CD8-positive, alpha-beta memory T cell (primary cell): ENCODE measurements at regions not wholly inside any gene's neighbourhood (a gene's known extent, or its start where the extent isn't known, plus 50 kb on each side); places are given as distances from the start of the nearest gene placed in this dataset.

ENCODE experiments used
- CTCF ChIA-PET: fragments of 350-600 bp; sonication (Branson Sonifier 250); formaldehyde crosslinking; loops from one replicate; lab custom pipeline; 2021; ENCODE audit warnings: antibody characterized with exemption; lab: Charles Lee
- POLR2A ChIA-PET: fragments of 350-600 bp; sonication (Branson Sonifier 250); formaldehyde crosslinking; loops from one replicate; lab custom pipeline; 2021; ENCODE audit warnings: antibody characterized with exemption; lab: Charles Lee
- DNase-seq, 5 donors: peaks; one replicate each; pipeline versions ENCODE4 v3.0.0 to v3.0.0-alpha.2; 2020 to 2022; ENCODE audit warnings: mixed read lengths in 1 of 5
- H3K27ac ChIP-seq: one replicate; pipeline ENCODE4 v1.7.0; 2013; ENCODE audit warnings: low read depth, mild to moderate bottlenecking, low read length, moderate library complexity
- H3K27me3 ChIP-seq: 2 replicates; pipeline ENCODE4 v1.7.0; 2013; ENCODE audit warnings: low read length, mild to moderate bottlenecking; ENCODE audit not compliant: insufficient read depth, poor library complexity, severe bottlenecking
- H3K36me3 ChIP-seq: 2 replicates; pipeline ENCODE4 v1.7.0; 2013; ENCODE audit warnings: mild to moderate bottlenecking, low read length, moderate library complexity; ENCODE audit not compliant: insufficient read depth
- H3K4me1 ChIP-seq: 2 replicates; pipeline ENCODE4 v1.7.0; 2013; ENCODE audit warnings: mild to moderate bottlenecking, low read length, moderate library complexity; ENCODE audit not compliant: insufficient read depth
- H3K4me3 ChIP-seq: 2 replicates; pipeline ENCODE4 v1.7.0; 2013; ENCODE audit warnings: mild to moderate bottlenecking, low read length
- H3K9me3 ChIP-seq: 2 replicates; pipeline ENCODE4 v1.7.0; 2013; ENCODE audit warnings: mild to moderate bottlenecking, low read length
- H3K27ac Mint-ChIP-seq, 8 donors: one replicate each; pipeline ENCODE4 v1.8.0; 2020 to 2021; ENCODE audit warnings: mixed read lengths in 8 of 8, mild to moderate bottlenecking in 6 of 8, inconsistent platforms in 3 of 8, moderate library complexity in 3 of 8
- H3K27me3 Mint-ChIP-seq, 2 donors: one replicate each; pipeline ENCODE4 v1.8.0; 2020 to 2021; ENCODE audit warnings: mixed read lengths in 2 of 2, mild to moderate bottlenecking in 1 of 2, moderate library complexity in 1 of 2
- H3K36me3 Mint-ChIP-seq, 3 donors: one replicate each; pipeline ENCODE4 v1.8.0; 2020 to 2021; ENCODE audit warnings: mixed read lengths in 3 of 3, inconsistent platforms in 1 of 3, mild to moderate bottlenecking in 1 of 3
- H3K4me1 Mint-ChIP-seq, 3 donors: one replicate each; pipeline ENCODE4 v1.8.0; 2020 to 2021; ENCODE audit warnings: mixed read lengths in 3 of 3, inconsistent platforms in 1 of 3, mild to moderate bottlenecking in 1 of 3
- H3K4me3 Mint-ChIP-seq, 7 donors: one replicate each; pipeline ENCODE4 v1.8.0; 2020 to 2021; ENCODE audit warnings: mixed read lengths in 7 of 7, mild to moderate bottlenecking in 6 of 7, moderate library complexity in 4 of 7, inconsistent platforms in 2 of 7
- H3K9me3 Mint-ChIP-seq, 5 donors: one replicate each; pipeline ENCODE4 v1.8.0; 2020 to 2022; ENCODE audit warnings: mixed read lengths in 5 of 5, mild to moderate bottlenecking in 3 of 5, moderate library complexity in 2 of 5, inconsistent platforms in 1 of 5

- peaks cover 0 to 12% (median 3%) of the 10 kb centered on the region in 5 donors for H3K9me3 Mint-ChIP-seq
- no peaks in the 10 kb centered on the region for H3K4me1 Mint-ChIP-seq
- H3K27me3 ChIP-seq: no peaks in the 10 kb centered on the region
- no peaks in the 10 kb centered on the region for H3K36me3 Mint-ChIP-seq
- H3K27ac ChIP-seq: no peak overlapping the region
- no peak overlapping the region for H3K4me3 Mint-ChIP-seq
- POLR2A ChIA-PET: no interaction called here
- no peaks in the 10 kb centered on the region for H3K4me1 ChIP-seq
- H3K27ac Mint-ChIP-seq: no peak overlapping the region
- CTCF ChIA-PET: no interaction called here
- no peaks in the 10 kb centered on the region for H3K27me3 Mint-ChIP-seq
- no peaks in the 10 kb centered on the region for H3K9me3 ChIP-seq
- DNase-seq: no peak
- no peak overlapping the region for H3K4me3 ChIP-seq
- no peaks in the 10 kb centered on the region for H3K36me3 ChIP-seq
These were observed 2200.5 kb downstream of the MAT2B start for GRCh38 chr5:165705960-165706359.

- no peaks in the 10 kb centered on the region for H3K4me1 ChIP-seq
- H3K27ac ChIP-seq: no peak overlapping the region
- no peak overlapping the region for H3K4me3 ChIP-seq
- peaks cover 5 to 19% (median 10%) of the 10 kb centered on the region in 5 donors for H3K9me3 Mint-ChIP-seq
- no peaks in the 10 kb centered on the region for H3K27me3 ChIP-seq
- ChIA-PET CTCF (no interaction called here), POLR2A (no interaction called here)
- no peaks in the 10 kb centered on the region for H3K36me3 Mint-ChIP-seq
- H3K4me3 Mint-ChIP-seq: no peak overlapping the region
- no peaks in the 10 kb centered on the region for H3K36me3 ChIP-seq
- H3K27me3 Mint-ChIP-seq: no peaks in the 10 kb centered on the region
- no peaks in the 10 kb centered on the region for H3K9me3 ChIP-seq
- no peak overlapping the region for H3K27ac Mint-ChIP-seq
- DNase-seq: no peak
- H3K4me1 Mint-ChIP-seq: no peaks in the 10 kb centered on the region
These were observed 2206.6 kb downstream of the MAT2B start for GRCh38 chr5:165712011-165712410.

- no peak overlapping the region for H3K27ac ChIP-seq
- Mint-ChIP-seq H3K27me3 (no peaks in the 10 kb centered on the region), H3K27ac (no peak overlapping the region), H3K9me3 (peaks cover 14 to 24% (median 17%) of the 10 kb centered on the region in 5 donors), H3K36me3 (peaks cover 0 to 1% (median 0%) of the 10 kb centered on the region in 3 donors), H3K4me1 (no peaks in the 10 kb centered on the region), H3K4me3 (no peak overlapping the region)
- H3K4me1 ChIP-seq: no peaks in the 10 kb centered on the region
- no peaks in the 10 kb centered on the region for H3K9me3 ChIP-seq
- ChIA-PET CTCF (no interaction called here), POLR2A (no interaction called here)
- no peaks in the 10 kb centered on the region for H3K36me3 ChIP-seq
- no peak overlapping the region for H3K4me3 ChIP-seq
- DNase-seq: no peak
- no peaks in the 10 kb centered on the region for H3K27me3 ChIP-seq
These were observed 2209.2 kb downstream of the MAT2B start for GRCh38 chr5:165714598-165714997.

- no peak for DNase-seq
- no peak overlapping the region for H3K4me3 Mint-ChIP-seq
- H3K36me3 Mint-ChIP-seq: peaks cover 0 to 1% (median 0%) of the 10 kb centered on the region in 3 donors
- H3K27me3 ChIP-seq: no peaks in the 10 kb centered on the region
- no peaks in the 10 kb centered on the region for H3K4me1 Mint-ChIP-seq
- H3K27ac Mint-ChIP-seq: no peak overlapping the region
- H3K9me3 Mint-ChIP-seq: peaks cover 10 to 33% (median 15%) of the 10 kb centered on the region in 5 donors
- H3K27ac ChIP-seq: no peak overlapping the region
- H3K4me1 ChIP-seq: no peaks in the 10 kb centered on the region
- no peaks in the 10 kb centered on the region for H3K27me3 Mint-ChIP-seq
- ChIA-PET CTCF (no interaction called here), POLR2A (no interaction called here)
- no peaks in the 10 kb centered on the region for H3K36me3 ChIP-seq
- no peaks in the 10 kb centered on the region for H3K9me3 ChIP-seq
- H3K4me3 ChIP-seq: no peak overlapping the region
These were observed 2215.5 kb downstream of the MAT2B start for GRCh38 chr5:165720901-165721300.

- POLR2A ChIA-PET: no interaction called here
- Mint-ChIP-seq H3K36me3 (peaks cover 0 to 1% (median 0%) of the 10 kb centered on the region in 3 donors), H3K27ac (no peak overlapping the region), H3K9me3 (peaks cover 10 to 24% (median 17%) of the 10 kb centered on the region in 5 donors), H3K4me3 (no peak overlapping the region), H3K4me1 (no peaks in the 10 kb centered on the region), H3K27me3 (no peaks in the 10 kb centered on the region)
- H3K36me3 ChIP-seq: no peaks in the 10 kb centered on the region
- no peak overlapping the region for H3K27ac ChIP-seq
- no peak overlapping the region for H3K4me3 ChIP-seq
- CTCF ChIA-PET: no interaction called here
- DNase-seq: no peak
- no peaks in the 10 kb centered on the region for H3K27me3 ChIP-seq
- no peaks in the 10 kb centered on the region for H3K9me3 ChIP-seq
- no peaks in the 10 kb centered on the region for H3K4me1 ChIP-seq
These were observed 2217.0 kb downstream of the MAT2B start for GRCh38 chr5:165722401-165722800.

- Mint-ChIP-seq H3K36me3 (peaks cover 0 to 1% (median 0%) of the 10 kb centered on the region in 3 donors), H3K27ac (no peak overlapping the region), H3K27me3 (no peaks in the 10 kb centered on the region), H3K9me3 (peaks cover 7 to 19% (median 13%) of the 10 kb centered on the region in 5 donors), H3K4me1 (no peaks in the 10 kb centered on the region), H3K4me3 (no peak overlapping the region)
- Histone ChIP-seq H3K9me3 (no peaks in the 10 kb centered on the region), H3K27me3 (no peaks in the 10 kb centered on the region), H3K4me3 (no peak overlapping the region), H3K4me1 (no peaks in the 10 kb centered on the region), H3K36me3 (no peaks in the 10 kb centered on the region), H3K27ac (no peak overlapping the region)
- DNase-seq: no peak
- POLR2A ChIA-PET: no interaction called here
- CTCF ChIA-PET: no interaction called here
These were observed 2218.5 kb downstream of the MAT2B start for GRCh38 chr5:165723931-165724330.

GRCh38 chr5:165728425-165728824, 2223.0 kb downstream of the MAT2B start:
- Mint-ChIP-seq H3K9me3 (peaks cover 0 to 15% (median 10%) of the 10 kb centered on the region in 5 donors), H3K36me3 (no peaks in the 10 kb centered on the region), H3K27ac (no peak overlapping the region), H3K4me1 (no peaks in the 10 kb centered on the region), H3K4me3 (no peak overlapping the region), H3K27me3 (no peaks in the 10 kb centered on the region)
- Histone ChIP-seq H3K27ac (no peak overlapping the region), H3K4me3 (no peak overlapping the region), H3K4me1 (no peaks in the 10 kb centered on the region), H3K9me3 (no peaks in the 10 kb centered on the region), H3K36me3 (no peaks in the 10 kb centered on the region), H3K27me3 (no peaks in the 10 kb centered on the region)
- ChIA-PET CTCF (no interaction called here), POLR2A (no interaction called here)
- DNase-seq: no peak

GRCh38 chr5:165735388-165735787, 2230.0 kb downstream of the MAT2B start:
- H3K4me1 Mint-ChIP-seq: no peaks in the 10 kb centered on the region
- no peaks in the 10 kb centered on the region for H3K36me3 Mint-ChIP-seq
- POLR2A ChIA-PET: no interaction called here
- H3K36me3 ChIP-seq: no peaks in the 10 kb centered on the region
- no peak overlapping the region for H3K4me3 Mint-ChIP-seq
- no peak overlapping the region for H3K27ac ChIP-seq
- no peaks in the 10 kb centered on the region for H3K27me3 Mint-ChIP-seq
- CTCF ChIA-PET: no interaction called here
- peaks cover 0 to 40% (median 15%) of the 10 kb centered on the region in 5 donors for H3K9me3 Mint-ChIP-seq
- no peaks in the 10 kb centered on the region for H3K9me3 ChIP-seq
- no peak for DNase-seq
- no peak overlapping the region for H3K4me3 ChIP-seq
- no peak overlapping the region for H3K27ac Mint-ChIP-seq
- no peaks in the 10 kb centered on the region for H3K27me3 ChIP-seq
- H3K4me1 ChIP-seq: no peaks in the 10 kb centered on the region
